PC-9 (cell line): ENCODE measurements at regions not wholly inside any gene's neighbourhood (a gene's known extent, or its start where the extent isn't known, plus 50 kb on each side); places are given as distances from the start of the nearest gene placed in this dataset.

Experiments
- BruUV-seq: library from RNA; stranded (reverse); fragments of 400-500 nt; replicated peaks from 2 replicates; lab custom pipeline; 2021; lab: Mats Ljungman, UMichigan
- CTCF ChIA-PET: fragments of 300-600 bp; sonication (Branson Sonifier 250); formaldehyde crosslinking; loops from one replicate; lab custom pipeline; 2022; ENCODE audit warnings: antibody characterized with exemption; lab: Charles Lee
- POLR2A ChIA-PET: fragments of 300-600 bp; sonication (Branson Sonifier 250); formaldehyde crosslinking; loops from one replicate; lab custom pipeline; 2022; ENCODE audit warnings: antibody characterized with exemption; ENCODE audit not compliant: unreplicated experiment; lab: Charles Lee
- DNase-seq, 2 experiments: peaks; one replicate each; pipeline versions ENCODE4 v3.0.0 to v3.0.0-alpha.2; 2015 to 2022; ENCODE audit warnings: mixed read lengths in 1 of 2
- H2AFZ ChIP-seq: fragments of 200-600 bp; sonication (generic); 2 replicates; pipeline ENCODE4 v1.8.1; 2017; ENCODE audit warnings: antibody characterized with exemption
- H3F3A ChIP-seq: fragments of 200-600 bp; sonication (generic); 2 replicates; pipeline ENCODE4 v1.8.1; 2017; ENCODE audit warnings: antibody characterized with exemption, mild to moderate bottlenecking, low read depth; ENCODE audit not compliant: insufficient read depth
- H3K27ac ChIP-seq: fragments of 200-600 bp; sonication (generic); 2 replicates; pipeline ENCODE4 v1.6.1; 2016; ENCODE audit warnings: mixed run types
- H3K27me3 ChIP-seq: fragments of 200-600 bp; sonication (generic); 2 replicates; pipeline ENCODE4 v1.6.1; 2016; ENCODE audit warnings: low read depth, mixed run types; ENCODE audit not compliant: insufficient read depth
- H3K36me3 ChIP-seq: fragments of 200-600 bp; sonication (generic); 2 replicates; pipeline ENCODE4 v1.6.1; 2016; ENCODE audit warnings: low read depth, mixed run types
- H3K4me1 ChIP-seq: fragments of 200-600 bp; sonication (generic); replicated peaks from 2 replicates; pipeline ENCODE4 v1.6.1; 2016; ENCODE audit warnings: mixed run types; ENCODE audit not compliant: insufficient read depth
- H3K4me2 ChIP-seq: fragments of 200-600 bp; sonication (generic); 2 replicates; pipeline ENCODE4 v1.6.1; 2017; ENCODE audit warnings: mixed run types
- H3K4me3 ChIP-seq: fragments of 200-600 bp; sonication (generic); 2 replicates; pipeline ENCODE4 v1.6.1; 2016; ENCODE audit warnings: mixed run types
- H3K79me2 ChIP-seq: fragments of 200-600 bp; sonication (generic); 2 replicates; pipeline ENCODE4 v1.6.1; 2017; ENCODE audit warnings: low read depth, mixed run types
- H3K9me2 ChIP-seq: fragments of 200-600 bp; sonication (generic); 2 replicates; pipeline ENCODE4 v1.8.1; 2017; ENCODE audit warnings: mild to moderate bottlenecking; ENCODE audit not compliant: insufficient read depth
- H3K9me3 ChIP-seq: fragments of 200-600 bp; sonication (generic); 2 replicates; pipeline ENCODE4 v1.8.1; 2016; ENCODE audit warnings: low read depth; ENCODE audit not compliant: insufficient read depth
- H4K20me1 ChIP-seq: fragments of 200-600 bp; sonication (generic); 2 replicates; pipeline ENCODE4 v1.8.1; 2017; ENCODE audit not compliant: insufficient read depth
- EZH2 ChIP-seq: fragments of 200-600 bp; sonication (generic); IDR thresholded peaks from 2 replicates; pipeline ENCODE4 v1.8.0; 2017; ENCODE audit warnings: antibody characterized with exemption, low read depth
- intact Hi-C: fragments of 100-400 bp; cut with micrococcal nuclease; formaldehyde crosslinking; loops from one replicate; pipeline ENCODE4 v1.10.0; 2022; ENCODE audit not compliant: unreplicated experiment
- TF ChIP-seq, protein P1 (sequence below): fragments of 200-600 bp; sonication (generic); conservative IDR thresholded peaks from 2 replicates; pipeline ENCODE4 v1.6.1; 2017; ENCODE audit warnings: mixed run types, antibody characterized with exemption, mild to moderate bottlenecking, moderate library complexity

DNA sequence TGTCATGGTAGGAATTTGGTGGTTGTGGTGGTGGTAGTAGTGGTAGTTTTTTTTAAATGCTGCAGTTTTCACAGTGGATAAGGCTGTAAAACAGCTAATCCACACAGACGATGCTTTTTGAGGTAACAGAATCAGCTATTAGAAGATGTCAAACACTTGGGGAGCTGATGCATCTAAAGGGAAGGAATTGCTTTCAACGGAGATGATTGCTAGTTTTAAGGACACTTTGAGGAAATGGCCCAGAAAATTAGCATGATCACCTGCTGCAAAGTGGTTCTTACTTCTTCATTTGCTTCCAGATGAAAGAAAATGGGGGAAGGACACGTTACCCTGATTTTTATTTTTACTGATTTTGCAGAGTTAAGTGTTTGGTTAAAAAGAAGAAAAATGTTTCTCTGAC, 178.2 kb upstream of the ATP10B start:
- Histone ChIP-seq H4K20me1 (no peaks in the 10 kb centered on the region), H2AFZ (no peak overlapping the region), H3K79me2 (no peaks in the 10 kb centered on the region), H3K36me3 (no peaks in the 10 kb centered on the region), H3K9me3 (no peaks in the 10 kb centered on the region), H3F3A (no peaks in the 10 kb centered on the region), H3K4me3 (no peak overlapping the region), H3K4me2 (no peak overlapping the region), H3K4me1 (no peaks in the 10 kb centered on the region), H3K9me2 (no peaks in the 10 kb centered on the region), H3K27me3 (0 out of 2 replicates have a peak, but pooled peaks cover 5% of the 10 kb centered on the region), H3K27ac (no peak overlapping the region)
- POLR2A ChIA-PET = no interaction called here
- DNase-seq = no peak
- intact Hi-C loops = no loop called here
- CTCF ChIA-PET = no interaction called here
- TF ChIP-seq, protein P1, sequence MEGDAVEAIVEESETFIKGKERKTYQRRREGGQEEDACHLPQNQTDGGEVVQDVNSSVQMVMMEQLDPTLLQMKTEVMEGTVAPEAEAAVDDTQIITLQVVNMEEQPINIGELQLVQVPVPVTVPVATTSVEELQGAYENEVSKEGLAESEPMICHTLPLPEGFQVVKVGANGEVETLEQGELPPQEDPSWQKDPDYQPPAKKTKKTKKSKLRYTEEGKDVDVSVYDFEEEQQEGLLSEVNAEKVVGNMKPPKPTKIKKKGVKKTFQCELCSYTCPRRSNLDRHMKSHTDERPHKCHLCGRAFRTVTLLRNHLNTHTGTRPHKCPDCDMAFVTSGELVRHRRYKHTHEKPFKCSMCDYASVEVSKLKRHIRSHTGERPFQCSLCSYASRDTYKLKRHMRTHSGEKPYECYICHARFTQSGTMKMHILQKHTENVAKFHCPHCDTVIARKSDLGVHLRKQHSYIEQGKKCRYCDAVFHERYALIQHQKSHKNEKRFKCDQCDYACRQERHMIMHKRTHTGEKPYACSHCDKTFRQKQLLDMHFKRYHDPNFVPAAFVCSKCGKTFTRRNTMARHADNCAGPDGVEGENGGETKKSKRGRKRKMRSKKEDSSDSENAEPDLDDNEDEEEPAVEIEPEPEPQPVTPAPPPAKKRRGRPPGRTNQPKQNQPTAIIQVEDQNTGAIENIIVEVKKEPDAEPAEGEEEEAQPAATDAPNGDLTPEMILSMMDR = no peak
- no peak for TF ChIP-seq EZH2
- BruUV-seq = no TSS peak

DNA sequence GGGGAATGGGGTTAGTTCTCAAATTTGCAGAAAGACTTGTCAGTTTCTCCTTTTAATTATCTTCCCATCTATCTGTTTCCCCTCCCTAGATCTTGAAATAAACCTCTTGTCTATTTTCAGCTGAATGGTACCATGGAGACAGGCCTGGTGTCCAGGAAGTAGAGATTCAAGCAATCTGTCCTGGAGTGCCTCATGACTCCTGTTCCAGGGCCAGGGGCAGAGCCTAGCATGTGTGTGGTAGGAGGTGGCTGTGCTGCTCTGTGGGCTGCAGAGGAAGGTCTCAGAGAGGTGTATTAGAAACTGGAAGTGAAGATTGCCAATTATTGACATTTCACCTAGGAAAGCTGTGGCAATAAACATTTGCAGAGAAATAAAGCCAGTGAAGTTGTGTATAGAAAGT, 175.8 kb upstream of the ATP10B start:
- no peak for TF ChIP-seq EZH2
- TF ChIP-seq, protein P1 = no peak
- CTCF ChIA-PET = no interaction called here
- Histone ChIP-seq H3K9me2 (no peaks in the 10 kb centered on the region), H3K27ac (no peak overlapping the region), H3K36me3 (no peaks in the 10 kb centered on the region), H2AFZ (no peak overlapping the region), H3K79me2 (no peaks in the 10 kb centered on the region), H3F3A (no peaks in the 10 kb centered on the region), H3K4me2 (no peak overlapping the region), H4K20me1 (no peaks in the 10 kb centered on the region), H3K9me3 (no peaks in the 10 kb centered on the region), H3K4me1 (no peaks in the 10 kb centered on the region), H3K27me3 (0 out of 2 replicates have a peak, but pooled peaks cover 5% of the 10 kb centered on the region), H3K4me3 (no peak overlapping the region)
- intact Hi-C loops = no loop called here
- BruUV-seq = no TSS peak
- POLR2A ChIA-PET = no interaction called here
- DNase-seq = no peak

DNA sequence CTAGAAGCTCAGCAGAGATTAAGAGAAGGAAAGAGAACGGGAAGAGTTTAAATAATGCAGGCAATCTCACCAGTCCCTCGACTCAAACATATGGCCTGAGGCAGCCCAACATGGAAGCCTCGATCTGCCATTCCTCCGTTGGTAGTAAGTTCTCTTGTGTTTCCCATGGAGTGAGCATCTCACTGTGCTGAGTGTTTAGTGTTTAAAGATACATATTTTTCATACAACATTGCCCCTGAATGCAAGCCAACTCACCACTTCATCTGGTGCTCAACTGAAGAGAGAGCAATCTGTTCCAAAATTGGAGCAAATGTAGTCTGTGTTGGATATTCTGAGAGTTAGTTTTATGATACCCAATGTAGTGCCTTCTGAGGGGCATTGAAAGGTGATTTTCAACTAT, 171.5 kb upstream of the ATP10B start:
- 0 out of 2 replicates have a peak, but pooled peaks cover 5% of the 10 kb centered on the region for H3K27me3 ChIP-seq
- BruUV-seq = no TSS peak
- H4K20me1 ChIP-seq = no peaks in the 10 kb centered on the region
- no peaks in the 10 kb centered on the region for H3K9me3 ChIP-seq
- no peaks in the 10 kb centered on the region for H3F3A ChIP-seq
- H3K4me3 ChIP-seq = no peak overlapping the region
- POLR2A ChIA-PET = no interaction called here
- H3K36me3 ChIP-seq = no peaks in the 10 kb centered on the region
- H3K4me1 ChIP-seq = no peaks in the 10 kb centered on the region
- H3K9me2 ChIP-seq = no peaks in the 10 kb centered on the region
- H3K79me2 ChIP-seq = no peaks in the 10 kb centered on the region
- intact Hi-C loops = no loop called here
- TF ChIP-seq EZH2 = no peak
- TF ChIP-seq, protein P1 = no peak
- H2AFZ ChIP-seq = no peak overlapping the region
- no peak overlapping the region for H3K27ac ChIP-seq
- no peak for DNase-seq
- CTCF ChIA-PET = no interaction called here
- H3K4me2 ChIP-seq = no peak overlapping the region
